H1 (cell line): ENCODE measurements at regions not wholly inside any gene's neighbourhood (a gene's known extent, or its start where the extent isn't known, plus 50 kb on each side); places are given as distances from the start of the nearest gene placed in this dataset.

Source experiments
- CTCF ChIA-PET: fragments of 300-600 bp; sonication (Branson Sonifier 250); formaldehyde crosslinking; loops from one replicate; lab custom pipeline; 2021; ENCODE audit not compliant: partially characterized antibody; lab: Charles Lee
- POLR2A ChIA-PET: fragments of 300-600 bp; sonication (Branson Sonifier 250); formaldehyde crosslinking; loops from one replicate; lab custom pipeline; 2021; ENCODE audit warnings: inconsistent platforms; ENCODE audit not compliant: partially characterized antibody; lab: Charles Lee
- DNase-seq, 2 experiments: peaks; one replicate each; pipeline versions ENCODE4 v3.0.0 to v3.0.0-alpha.2; 2010 to 2022; ENCODE audit warnings: low spot score in 2 of 2, low read depth in 1 of 2, mixed read lengths in 1 of 2
- FAIRE-seq: peaks from 2 replicates; lab custom pipeline; 2011; peaks lifted over from hg19 to GRCh38; lab: Jason Lieb, UNC
- H2AFZ ChIP-seq: 2 replicates; pipeline ENCODE4 v1.8.1; 2012; ENCODE audit warnings: low read length, inconsistent platforms
- H2AK5ac ChIP-seq: 2 replicates; pipeline ENCODE4 v1.6.1; 2013; ENCODE audit warnings: low read depth, low read length
- H2BK120ac ChIP-seq: replicated peaks from 2 replicates; pipeline ENCODE3; 2013; ENCODE audit warnings: low read depth, low read length, inconsistent platforms
- H2BK12ac ChIP-seq: 2 replicates; pipeline ENCODE4 v1.6.1; 2013; ENCODE audit warnings: low read depth, low read length
- H2BK15ac ChIP-seq: 2 replicates; pipeline ENCODE4 v1.6.1; 2013; ENCODE audit warnings: low read length
- H2BK20ac ChIP-seq: 2 replicates; pipeline ENCODE4 v1.6.1; 2013; ENCODE audit warnings: low read length
- H2BK5ac ChIP-seq: 2 replicates; pipeline ENCODE4 v1.6.1; 2013; ENCODE audit warnings: low read depth, low read length
- H3K14ac ChIP-seq: 2 replicates; pipeline ENCODE4 v1.6.1; 2013; ENCODE audit warnings: inconsistent platforms; ENCODE audit not compliant: insufficient read length
- H3K18ac ChIP-seq: 2 replicates; pipeline ENCODE4 v1.6.1; 2013; ENCODE audit warnings: low read length; ENCODE audit errors: extremely low read depth
- H3K23ac ChIP-seq: 2 replicates; pipeline ENCODE4 v1.6.1; 2013; ENCODE audit warnings: inconsistent platforms; ENCODE audit not compliant: insufficient read length
- H3K23me2 ChIP-seq: 2 replicates; pipeline ENCODE4 v1.6.1; 2013; ENCODE audit warnings: low read depth, low read length
- H3K27ac ChIP-seq: 2 replicates; pipeline ENCODE4 v1.6.1; 2011; ENCODE audit warnings: low read depth, low read length, inconsistent platforms
- H3K27me3 ChIP-seq, 4 experiments: replicated peaks in 1 of 4; 1 replicate in 1 of 4; 2 replicates in 3 of 4; pipeline versions ENCODE4 v1.6.1 to v1.8.1; 2011 to 2013; ENCODE audit warnings: low read length in 3 of 4, mild to moderate bottlenecking in 3 of 4, inconsistent platforms in 2 of 4, mixed read lengths in 2 of 4, moderate library complexity in 1 of 4; ENCODE audit not compliant: control insufficient read depth in 3 of 4, insufficient read depth in 3 of 4; ENCODE audit errors: extremely low read depth in 1 of 4
- H3K36me3 ChIP-seq, 4 experiments: 2 replicates each; pipeline versions ENCODE4 v1.6.1 to v1.8.1; 2011 to 2013; ENCODE audit warnings: mild to moderate bottlenecking in 4 of 4, low read length in 3 of 4, moderate library complexity in 2 of 4, control low read depth in 1 of 4, inconsistent platforms in 1 of 4; ENCODE audit not compliant: insufficient read depth in 4 of 4, control insufficient read depth in 2 of 4
- H3K4ac ChIP-seq: replicated peaks from 2 replicates; pipeline ENCODE3; 2013; ENCODE audit warnings: low read length, low read depth, mixed read lengths, inconsistent platforms; ENCODE audit not compliant: insufficient read length
- H3K4me1 ChIP-seq, 4 experiments: replicated peaks in 1 of 4; 1 replicate in 1 of 4; 2 replicates in 3 of 4; pipeline versions ENCODE4 v1.6.1 to v1.8.1; 2011 to 2013; ENCODE audit warnings: low read length in 3 of 4, inconsistent platforms in 2 of 4, mixed read lengths in 1 of 4; ENCODE audit not compliant: insufficient read depth in 4 of 4, control insufficient read depth in 3 of 4
- H3K4me2 ChIP-seq, 2 experiments: 2 replicates each; pipeline versions ENCODE4 v1.6.1 to v1.8.1; 2011 to 2013; ENCODE audit warnings: low read depth in 2 of 2, low read length in 2 of 2, control low read depth in 1 of 2, inconsistent platforms in 1 of 2, mild to moderate bottlenecking in 1 of 2; ENCODE audit not compliant: insufficient read depth in 1 of 2
- H3K4me3 ChIP-seq, 4 experiments: fragments of 200-600, 300-600 bp in 1 of 4; sonication (generic), shearing (Covaris generic), sonication (Bioruptor Twin) in 1 of 4; 2 replicates each; pipeline versions ENCODE4 v1.5.1 to v1.8.1; 2011 to 2016; ENCODE audit warnings: low read length in 4 of 4, low read depth in 3 of 4, control low read depth in 2 of 4, inconsistent platforms in 2 of 4, mild to moderate bottlenecking in 2 of 4, mixed read lengths in 1 of 4, moderate library complexity in 1 of 4; ENCODE audit not compliant: insufficient read depth in 2 of 4; ENCODE audit errors: extremely low read depth in 1 of 4
- H3K56ac ChIP-seq: replicated peaks from 2 replicates; pipeline ENCODE3; 2013; ENCODE audit warnings: low read depth, mild to moderate bottlenecking, mixed read lengths, low read length, inconsistent platforms; ENCODE audit not compliant: insufficient read length
- H3K79me1 ChIP-seq: 2 replicates; pipeline ENCODE4 v1.6.1; 2013; ENCODE audit warnings: low read depth, low read length, control low read depth
- H3K79me2 ChIP-seq, 2 experiments: 2 replicates each; pipeline versions ENCODE4 v1.6.1 to v1.8.1; 2012 to 2013; ENCODE audit warnings: low read length in 2 of 2, mild to moderate bottlenecking in 2 of 2, inconsistent platforms in 1 of 2; ENCODE audit not compliant: insufficient read depth in 2 of 2, control insufficient read depth in 1 of 2
- H3K9ac ChIP-seq, 4 experiments: replicated peaks in 1 of 4; 1 replicate in 1 of 4; 2 replicates in 3 of 4; pipeline versions ENCODE4 v1.6.1 to v1.8.1; 2011 to 2013; ENCODE audit warnings: low read depth in 3 of 4, low read length in 3 of 4, control low read depth in 2 of 4, mild to moderate bottlenecking in 2 of 4, moderate library complexity in 2 of 4, inconsistent platforms in 1 of 4; ENCODE audit errors: extremely low read depth in 1 of 4
- H3K9me3 ChIP-seq, 2 experiments: 2 replicates each; pipeline versions ENCODE4 v1.6.1 to v1.8.1; 2012 to 2013; ENCODE audit warnings: mild to moderate bottlenecking in 2 of 2, moderate library complexity in 2 of 2, control low read depth in 1 of 2, inconsistent platforms in 1 of 2, low read depth in 1 of 2, low read length in 1 of 2, mixed read lengths in 1 of 2; ENCODE audit not compliant: insufficient read depth in 2 of 2
- H4K20me1 ChIP-seq, 2 experiments: replicated peaks in 1 of 2; 2 replicates each; pipeline versions ENCODE3 to v1.8.1; 2011 to 2013; ENCODE audit warnings: inconsistent platforms in 2 of 2, low read length in 2 of 2, mild to moderate bottlenecking in 1 of 2; ENCODE audit not compliant: insufficient read depth in 2 of 2, control insufficient read depth in 1 of 2
- H4K5ac ChIP-seq: 2 replicates; pipeline ENCODE4 v1.6.1; 2013; ENCODE audit warnings: low read length, low read depth, mixed read lengths, inconsistent platforms; ENCODE audit not compliant: insufficient read length
- H4K8ac ChIP-seq: 2 replicates; pipeline ENCODE4 v1.8.0; 2013; ENCODE audit warnings: mild to moderate bottlenecking, moderate library complexity, low read length, inconsistent platforms; ENCODE audit not compliant: insufficient read depth; ENCODE audit errors: extremely low read depth
- H4K91ac ChIP-seq: replicated peaks from 2 replicates; pipeline ENCODE3; 2013; ENCODE audit warnings: low read length, mixed read lengths, inconsistent platforms; ENCODE audit not compliant: insufficient read length
- ASH2L ChIP-seq: fragments of 200-600, 300-600 bp; sonication (generic); IDR thresholded peaks from one replicate; pipeline ENCODE4 v1.7.1; 2017; ENCODE audit warnings: low read length
- BRCA1 ChIP-seq: IDR thresholded peaks from 2 replicates; pipeline ENCODE4 v1.6.1; 2012; ENCODE audit warnings: low read depth, low read length, improper control_type of control experiment
- CEBPB ChIP-seq: IDR thresholded peaks from 2 replicates; pipeline ENCODE4 v1.6.1; 2012; ENCODE audit warnings: low read depth, low read length
- CHD2 ChIP-seq: IDR thresholded peaks from 2 replicates; pipeline ENCODE4 v1.6.1; 2012; ENCODE audit warnings: low read length, improper control_type of control experiment
- CREB1 ChIP-seq: IDR thresholded peaks from 2 replicates; pipeline ENCODE4 v1.6.1; 2012; ENCODE audit warnings: inconsistent platforms
- CTBP2 ChIP-seq: IDR thresholded peaks from 2 replicates; pipeline ENCODE4 v1.7.0; 2011; ENCODE audit warnings: borderline replicate concordance, mild to moderate bottlenecking, moderate library complexity, mixed read lengths, low read length; ENCODE audit not compliant: insufficient read depth, insufficient read length
- EZH2 ChIP-seq: fragments of 200-600 bp; sonication (generic); IDR thresholded peaks from 2 replicates; pipeline ENCODE4 v1.7.1; 2012; ENCODE audit warnings: low read depth, mild to moderate bottlenecking, moderate library complexity, low read length, inconsistent platforms; ENCODE audit not compliant: severe bottlenecking
- FOSL1 ChIP-seq: IDR thresholded peaks from 2 replicates; pipeline ENCODE4 v1.6.1; 2011; ENCODE audit warnings: mild to moderate bottlenecking, low read depth, low read length, moderate library complexity; ENCODE audit not compliant: insufficient read depth
- GTF2F1 ChIP-seq: IDR thresholded peaks from 2 replicates; pipeline ENCODE4 v1.6.1; 2012; ENCODE audit warnings: low read depth, low read length, improper control_type of control experiment, borderline replicate concordance
- POLR2A ChIP-seq, 2 experiments: IDR thresholded peaks; 1 replicate in 1 of 2; 2 replicates in 1 of 2; pipeline ENCODE4 v1.6.1; 2011; ENCODE audit warnings: low read depth in 2 of 2, low read length in 2 of 2, mild to moderate bottlenecking in 2 of 2; ENCODE audit errors: control extremely low read depth in 1 of 2
- RAD21 ChIP-seq, 2 experiments: IDR thresholded peaks in 1 of 2; conservative IDR thresholded peaks in 1 of 2; 2 replicates each; pipeline ENCODE4 v1.6.1; 2011; ENCODE audit warnings: low read depth in 2 of 2, low read length in 2 of 2, improper control_type of control experiment in 1 of 2, inconsistent platforms in 1 of 2, mild to moderate bottlenecking in 1 of 2, moderate library complexity in 1 of 2
- RFX5 ChIP-seq: IDR thresholded peaks from 2 replicates; pipeline ENCODE4 v1.6.1; 2011; ENCODE audit warnings: low read depth, low read length, improper control_type of control experiment, borderline replicate concordance
- RXRA ChIP-seq: IDR thresholded peaks from 2 replicates; pipeline ENCODE4 v1.6.1; 2011; ENCODE audit warnings: low read depth, mild to moderate bottlenecking, low read length, moderate library complexity; ENCODE audit not compliant: insufficient read depth
- USF2 ChIP-seq: IDR thresholded peaks from 2 replicates; pipeline ENCODE4 v1.6.1; 2011; ENCODE audit warnings: low read length, improper control_type of control experiment
- YY1 ChIP-seq: IDR thresholded peaks from 2 replicates; pipeline ENCODE4 v1.6.1; 2011; ENCODE audit warnings: low read depth, mild to moderate bottlenecking, low read length
- WGBS, 2 experiments: shearing (Covaris generic) in 1 of 2; methylation state at CpG; one replicate each; pipeline versions ENCODE4 v1.1.6 to v1.1.7; 2013 to 2015; ENCODE audit warnings: low lambda C conversion rate in 2 of 2, mixed read lengths in 2 of 2, inconsistent platforms in 1 of 2, low coverage in 1 of 2, missing lambda C conversion rate in 1 of 2; ENCODE audit not compliant: insufficient replicate concordance in 2 of 2, insufficient coverage in 1 of 2, insufficient read length in 1 of 2; ENCODE audit errors: extremely low coverage in 1 of 2, missing lambda C conversion rate in 1 of 2; 5-methylcytosine and 5-hydroxymethylcytosine counted together

DNA sequence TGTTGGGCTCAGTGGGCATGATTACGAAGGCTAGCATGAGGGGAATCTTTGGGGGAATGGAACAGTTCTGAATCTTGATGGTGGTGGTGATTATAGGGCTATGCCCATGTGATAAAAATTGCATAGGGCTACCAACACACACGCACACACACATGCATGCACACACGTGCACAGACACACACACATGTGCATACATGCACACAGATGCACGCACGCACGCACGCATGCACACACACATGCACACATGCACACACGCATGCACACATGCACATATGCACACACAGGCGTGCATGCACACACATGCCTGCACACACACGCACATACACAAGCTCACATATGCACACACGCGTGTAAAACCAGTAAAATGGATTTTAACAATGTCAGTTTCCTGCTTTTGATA is 85.9 kb downstream of the MUC16 start:
- no peaks in the 10 kb centered on the region for H3K79me1 ChIP-seq
- H4K5ac ChIP-seq: no peak overlapping the region
- no peak overlapping the region for H2BK20ac ChIP-seq
- peaks cover 2% of the 10 kb centered on the region for H3K23me2 ChIP-seq
- no peak overlapping the region for H4K91ac ChIP-seq
- no peak overlapping the region for H3K23ac ChIP-seq
- H2BK15ac ChIP-seq: no peak overlapping the region
- no peak overlapping the region for H3K4me3 ChIP-seq
- H3K36me3 ChIP-seq: no peaks in the 10 kb centered on the region
- no peak overlapping the region for H2BK12ac ChIP-seq
- DNase-seq: no peak
- H3K4ac ChIP-seq: no peak overlapping the region
- H3K27me3 ChIP-seq: no peaks in the 10 kb centered on the region
- H3K4me2 ChIP-seq: no peak overlapping the region
- no peak overlapping the region for H2AFZ ChIP-seq
- no peaks in the 10 kb centered on the region for H3K79me2 ChIP-seq
- H3K14ac ChIP-seq: no peak overlapping the region
- no peak for FAIRE-seq
- H3K56ac ChIP-seq: no peak overlapping the region
- H3K9me3 ChIP-seq: peaks cover 54 to 72% of the 10 kb centered on the region in 2 experiments
- H2BK5ac ChIP-seq: no peak overlapping the region
- no peak overlapping the region for H2AK5ac ChIP-seq
- 82% methylated on average over 12 of the region's 12 CpGs; no CpG with 5 or more reads in 1 of the 2 experiments for WGBS, 2 experiments
- H3K27ac ChIP-seq: no peak overlapping the region
- H4K8ac ChIP-seq: no peak overlapping the region
- TF ChIP-seq RXRA: no peak
- no peak for TF ChIP-seq CTBP2
- TF ChIP-seq CEBPB: no peak
- TF ChIP-seq BRCA1: no peak
- TF ChIP-seq YY1: no peak
- no peak for TF ChIP-seq ASH2L
- no peak for TF ChIP-seq CREB1
- no peak for TF ChIP-seq RAD21 (IDR thresholded peaks at IDR 0.05 in 1 of 2, conservative IDR thresholded peaks at IDR 0.05 in 1 of 2; ENCODE audit: low read depth in 2 of 2, low read length in 2 of 2)
- TF ChIP-seq USF2: no peak
- TF ChIP-seq EZH2: no peak
- TF ChIP-seq GTF2F1: no peak
- no peak for TF ChIP-seq RFX5
- no peak for TF ChIP-seq CHD2
- TF ChIP-seq FOSL1: no peak
- no peak for TF ChIP-seq POLR2A (IDR thresholded peaks at IDR 0.05; ENCODE audit: control extremely low read depth in 1 of 2, low read depth in 2 of 2, low read length in 2 of 2)
- TF ChIP-seq, all 59 proteins: peak for 0
- ChIA-PET CTCF (no interaction called here), POLR2A (no interaction called here)
- Histone ChIP-seq H3K9ac (no peak overlapping the region), H2BK120ac (no peak overlapping the region), H3K4me1 (no peaks in the 10 kb centered on the region), H3K18ac (no peak overlapping the region), H4K20me1 (no peaks in the 10 kb centered on the region)
